Ishikawa (cell line): ENCODE measurements at regions not wholly inside any gene's neighbourhood (a gene's known extent, or its start where the extent isn't known, plus 50 kb on each side); places are given as distances from the start of the nearest gene placed in this dataset.

Experiments
- EP300 ChIP-seq: IDR thresholded peaks from 2 replicates; pipeline ENCODE4 v1.6.1; 2012; ENCODE audit warnings: borderline replicate concordance
- NFIC ChIP-seq: IDR thresholded peaks from 2 replicates; pipeline ENCODE4 v1.6.1; 2012
- TAF1 ChIP-seq: IDR thresholded peaks from 2 replicates; pipeline ENCODE4 v1.6.1; 2012; ENCODE audit warnings: low read depth, mild to moderate bottlenecking

DNA sequence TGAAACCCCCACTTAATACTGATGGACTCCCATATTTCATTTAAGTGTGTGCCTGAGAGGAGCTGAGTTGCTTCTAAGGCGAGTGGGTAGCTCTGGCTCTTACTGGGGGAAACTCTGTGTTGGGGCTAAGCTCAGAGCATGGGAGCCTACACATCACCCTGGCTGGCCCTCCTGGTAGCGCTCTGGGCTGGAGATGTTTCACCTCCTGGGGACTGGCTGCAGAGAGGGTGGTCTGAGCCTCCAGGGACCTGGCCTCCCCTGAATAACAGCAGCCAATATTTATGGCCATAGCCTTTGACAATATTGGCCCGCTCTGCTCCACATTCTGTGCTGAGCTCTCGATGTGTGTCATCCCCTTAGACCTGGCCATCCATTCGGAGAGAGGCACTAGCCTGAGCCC, 316.5 kb downstream of the ZNF536 start:
- TF ChIP-seq NFIC = no peak
- TF ChIP-seq EP300 = no peak
- no peak for TF ChIP-seq TAF1
